Thymus (tissue), 11 donors: ENCODE measurements at regions not wholly inside any gene's neighbourhood (a gene's known extent, or its start where the extent isn't known, plus 50 kb on each side); places are given as distances from the start of the nearest gene placed in this dataset.
"Not testable (repeated sequence)": the region's sequence is repeated elsewhere in the genome, so short reads cannot be mapped to it uniquely, and the experiment has no call there.

Experiments
- DNase-seq, 9 donors: peaks; one replicate each; pipeline ENCODE4 v3.0.0-alpha.2; 2013; ENCODE audit warnings: low spot score in 9 of 9, low read depth in 6 of 9, missing footprints in 1 of 9
- H3K27ac ChIP-seq, 2 donors: one replicate each; pipeline ENCODE4 v1.5.1; 2013; ENCODE audit warnings: control low read depth in 1 of 2, low read depth in 1 of 2, low read length in 1 of 2, mild to moderate bottlenecking in 1 of 2, moderate library complexity in 1 of 2
- H3K27me3 ChIP-seq, 2 donors: one replicate each; pipeline ENCODE4 v1.5.1; 2013; ENCODE audit warnings: low read length in 1 of 2; ENCODE audit not compliant: control insufficient read depth in 2 of 2, insufficient read depth in 1 of 2
- H3K36me3 ChIP-seq, 2 donors: one replicate each; pipeline ENCODE4 v1.5.1; 2013; ENCODE audit warnings: low read length in 1 of 2, mild to moderate bottlenecking in 1 of 2, moderate library complexity in 1 of 2; ENCODE audit not compliant: control insufficient read depth in 2 of 2, insufficient read depth in 2 of 2
- H3K4me1 ChIP-seq, 2 donors: one replicate each; pipeline ENCODE4 v1.5.1; 2013; ENCODE audit warnings: low read length in 2 of 2; ENCODE audit not compliant: control insufficient read depth in 2 of 2, insufficient read depth in 2 of 2
- H3K4me3 ChIP-seq, 2 donors: one replicate each; pipeline ENCODE4 v1.5.1; 2013; ENCODE audit warnings: low read length in 2 of 2, control low read depth in 1 of 2, mild to moderate bottlenecking in 1 of 2
- H3K9me3 ChIP-seq, 2 donors: one replicate each; pipeline ENCODE4 v1.5.1; 2013; ENCODE audit warnings: low read length in 1 of 2, mild to moderate bottlenecking in 1 of 2; ENCODE audit not compliant: control insufficient read depth in 2 of 2, insufficient read depth in 1 of 2
- WGBS: extraction: QIAGEN DNeasy Blood & Tissue Kit; methylation state at CpG from one replicate; pipeline ENCODE4 v1.1.7; 2013; 5-methylcytosine and 5-hydroxymethylcytosine counted together
- donor health status: healthy.

DNA sequence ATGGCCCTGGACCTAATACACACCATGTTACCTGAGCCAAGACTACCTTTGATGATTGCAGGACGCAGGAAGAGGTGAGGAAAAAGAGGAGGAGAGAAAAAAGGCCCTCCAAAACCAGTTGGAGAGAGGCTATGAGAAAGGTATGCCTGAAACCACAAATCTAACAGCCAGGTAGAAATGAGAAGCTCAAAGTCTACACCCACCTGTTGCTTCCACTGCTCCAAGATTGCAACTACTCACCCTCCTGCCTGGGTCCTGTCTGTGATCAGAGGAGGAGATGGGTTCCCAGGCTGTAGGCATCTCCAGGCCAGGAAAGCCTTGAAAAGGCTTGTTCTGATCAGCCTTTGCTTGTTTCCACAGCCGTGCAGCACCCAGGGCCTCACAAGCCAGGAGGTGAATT, 307.8 kb upstream of the USP24 start:
- Histone ChIP-seq H3K27me3 (peaks cover 0 to 2% of the 10 kb centered on the region in 2 donors), H3K4me1 (peaks cover 0 to 2% of the 10 kb centered on the region in 2 donors), H3K4me3 (no peak overlapping the region), H3K9me3 (no peaks in the 10 kb centered on the region), H3K36me3 (no peaks in the 10 kb centered on the region), H3K27ac (no peak overlapping the region)
- DNase-seq, result no peak
- WGBS, result 95% methylated on average over 2 of the region's 2 CpGs

DNA sequence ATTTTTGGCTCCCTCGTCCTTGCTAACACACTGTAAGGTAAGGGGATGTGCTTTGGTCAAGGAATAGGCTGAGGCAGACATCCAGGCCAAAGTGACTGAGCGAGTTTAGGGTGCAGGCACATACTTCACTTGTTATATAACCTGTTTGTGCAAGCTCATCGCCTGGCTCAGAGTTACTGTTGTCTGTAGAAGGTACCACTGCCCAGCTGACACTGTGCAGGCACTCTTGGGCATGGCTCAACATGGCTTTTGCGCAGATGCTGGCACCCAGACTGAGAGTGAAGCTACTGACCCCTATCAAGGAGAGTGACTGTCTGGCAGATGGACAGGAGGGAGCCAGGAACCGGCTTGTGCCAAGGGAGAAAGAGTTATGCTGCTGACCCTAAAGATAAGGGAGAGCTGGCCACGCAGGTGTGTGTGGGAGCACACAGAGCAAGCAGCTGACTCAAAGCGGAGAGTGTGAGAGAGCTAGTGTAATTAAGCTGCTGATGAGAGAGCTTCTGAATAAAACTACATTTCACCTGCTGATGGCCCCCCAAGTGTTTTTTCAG, 307.3 kb upstream of the USP24 start:
- H3K27me3 ChIP-seq, result peaks cover 0 to 2% of the 10 kb centered on the region in 2 donors
- no peak for DNase-seq
- H3K4me3 ChIP-seq, result no peak overlapping the region
- 80% methylated on average over 7 of the region's 7 CpGs for WGBS
- H3K4me1 ChIP-seq, result peaks cover 0 to 2% of the 10 kb centered on the region in 2 donors
- H3K9me3 ChIP-seq, result no peaks in the 10 kb centered on the region
- no peaks in the 10 kb centered on the region for H3K36me3 ChIP-seq
- no peak overlapping the region for H3K27ac ChIP-seq

DNA sequence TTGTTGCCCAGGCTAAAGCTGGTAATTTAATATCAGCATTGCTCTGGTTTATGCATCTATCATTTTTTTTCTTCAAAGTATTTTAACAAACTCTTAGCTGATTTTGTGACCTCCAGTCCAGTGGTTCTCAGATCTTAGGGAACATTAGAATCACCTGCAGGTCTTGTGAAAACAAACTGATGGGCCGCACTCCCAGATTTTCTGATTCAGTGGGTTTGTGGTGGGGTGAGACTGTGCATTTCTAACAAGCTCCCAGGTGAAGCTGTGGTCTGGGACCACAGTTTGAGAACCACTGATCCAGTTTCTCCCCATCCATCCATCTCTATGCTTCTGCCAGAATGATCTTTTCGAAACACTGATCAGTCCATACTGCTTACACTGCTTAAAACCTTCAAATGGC, 305.7 kb upstream of the USP24 start:
- no peaks in the 10 kb centered on the region for H3K36me3 ChIP-seq
- H3K9me3 ChIP-seq, result no peaks in the 10 kb centered on the region
- no peak for DNase-seq
- H3K4me1 ChIP-seq, result peaks cover 0 to 2% of the 10 kb centered on the region in 2 donors
- H3K4me3 ChIP-seq, result no peak overlapping the region
- H3K27me3 ChIP-seq, result peaks cover 0 to 5% of the 10 kb centered on the region in 2 donors
- no peak overlapping the region for H3K27ac ChIP-seq
- 84% methylated on average over 2 of the region's 2 CpGs for WGBS

DNA sequence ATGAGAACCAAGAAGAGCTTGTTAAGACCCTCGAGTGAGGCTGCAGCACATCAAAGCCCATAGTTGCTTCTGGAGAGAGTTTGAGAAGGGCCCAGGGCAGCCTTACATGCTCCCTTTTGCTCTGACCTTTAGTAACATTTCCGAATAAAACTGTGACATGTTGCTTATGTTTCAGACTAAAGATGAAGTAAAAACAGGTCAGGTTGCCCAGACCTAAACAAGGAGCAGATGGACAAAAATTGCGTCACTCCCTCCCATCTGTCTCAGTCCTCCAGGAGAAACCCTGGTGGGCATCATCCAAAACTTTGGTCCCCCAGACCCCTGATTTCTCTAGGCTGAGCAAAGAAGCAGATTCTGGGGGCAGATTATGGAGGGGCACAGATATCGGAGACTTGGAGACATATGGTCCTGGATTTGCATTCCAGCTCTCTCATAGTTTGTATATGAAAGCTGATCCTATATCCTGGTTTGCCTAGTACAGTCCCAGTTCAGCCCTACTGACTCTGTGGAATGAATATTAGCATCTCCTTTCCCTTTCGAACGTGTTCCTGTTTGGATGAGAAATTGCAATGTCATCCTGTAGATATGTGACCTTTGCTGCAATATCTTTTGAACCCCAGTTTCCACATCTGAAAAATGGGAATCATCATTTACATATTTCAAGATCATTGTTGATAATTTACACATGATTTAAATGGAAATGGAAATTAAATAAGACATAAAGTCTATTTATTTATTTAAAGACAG, 304.9 kb upstream of the USP24 start:
- no peak overlapping the region for H3K4me3 ChIP-seq
- 86% methylated on average over 6 of the region's 6 CpGs for whole genome bisulfite sequencing
- no peaks in the 10 kb centered on the region for H3K9me3 ChIP-seq
- H3K36me3 ChIP-seq, result no peaks in the 10 kb centered on the region
- peaks cover 0 to 5% of the 10 kb centered on the region in 2 donors for H3K27me3 ChIP-seq
- DNase-seq, result no peak
- H3K4me1 ChIP-seq, result peaks cover 0 to 2% of the 10 kb centered on the region in 2 donors
- no peak overlapping the region for H3K27ac ChIP-seq

DNA sequence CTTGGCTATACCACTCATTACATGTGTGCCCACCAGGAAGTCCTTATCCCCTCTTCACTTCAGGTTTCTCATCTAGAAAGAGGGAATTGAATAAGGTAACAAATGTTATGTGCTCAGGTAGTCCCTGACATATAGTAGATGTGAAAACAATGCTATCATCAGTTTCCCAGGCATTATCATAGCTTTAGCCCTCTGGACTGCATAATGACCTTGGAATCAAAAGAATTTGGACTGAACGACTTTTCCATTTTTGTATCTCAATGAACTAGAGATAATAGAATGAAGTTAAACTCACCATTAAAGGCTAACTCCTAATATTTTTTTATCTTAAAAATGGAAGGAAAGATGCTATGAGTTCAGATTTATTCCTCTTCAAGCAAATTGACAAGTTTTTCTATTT, 304.1 kb upstream of the USP24 start:
- WGBS, result 93% methylated on average over 1 of the region's 1 CpG
- peaks cover 0 to 2% of the 10 kb centered on the region in 2 donors for H3K4me1 ChIP-seq
- no peak for DNase-seq
- H3K27me3 ChIP-seq, result peaks cover 0 to 5% of the 10 kb centered on the region in 2 donors
- no peak overlapping the region for H3K27ac ChIP-seq
- H3K36me3 ChIP-seq, result no peaks in the 10 kb centered on the region
- H3K4me3 ChIP-seq, result no peak overlapping the region
- no peaks in the 10 kb centered on the region for H3K9me3 ChIP-seq

DNA sequence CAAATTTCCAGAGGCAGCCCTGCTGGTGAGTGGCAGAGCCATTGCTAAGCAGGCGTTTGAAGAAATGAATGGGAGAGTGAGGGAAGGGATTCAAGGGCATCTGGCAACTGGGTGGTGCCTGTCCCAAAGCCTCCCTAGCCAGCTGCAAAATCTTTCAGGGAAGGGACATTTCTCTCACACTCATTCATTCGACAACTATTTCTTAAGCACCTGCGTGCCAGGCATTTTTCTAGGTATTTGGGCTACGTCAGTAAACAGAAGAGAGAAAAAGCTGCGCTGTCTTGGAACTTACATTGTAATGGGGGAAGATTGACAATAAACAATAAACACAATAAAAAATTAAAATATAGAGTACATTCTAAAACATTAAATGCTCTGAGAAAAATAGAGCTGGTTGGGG, 301.9 kb upstream of the USP24 start:
- 98% methylated on average over 5 of the region's 5 CpGs for WGBS
- H3K27ac ChIP-seq, result no peak overlapping the region
- no peaks in the 10 kb centered on the region for H3K9me3 ChIP-seq
- peaks cover 0 to 5% of the 10 kb centered on the region in 2 donors for H3K27me3 ChIP-seq
- peaks cover 0 to 2% of the 10 kb centered on the region in 2 donors for H3K4me1 ChIP-seq
- H3K4me3 ChIP-seq, result no peak overlapping the region
- DNase-seq, result no peak
- no peaks in the 10 kb centered on the region for H3K36me3 ChIP-seq

DNA sequence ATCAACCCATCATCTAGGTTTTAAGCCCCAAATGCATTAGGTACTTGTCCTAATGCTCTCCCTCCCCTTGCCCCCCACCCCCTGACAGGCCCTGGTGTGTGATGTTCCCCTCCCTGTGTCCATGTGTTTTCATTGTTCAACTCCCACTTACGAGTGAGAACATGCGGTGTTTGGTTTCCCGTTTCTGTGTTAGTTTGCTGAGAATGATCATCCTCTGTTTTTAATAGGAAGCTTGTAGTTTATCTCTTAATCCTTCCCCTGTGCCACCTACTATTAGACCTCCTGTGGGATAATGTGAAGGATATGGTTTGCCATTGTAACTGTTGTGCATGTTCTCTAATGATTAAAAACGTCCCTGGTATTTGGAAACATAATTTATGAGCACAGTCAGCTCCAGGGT, 299.4 kb upstream of the USP24 start:
- not testable (repeated sequence) for H3K27ac ChIP-seq, H3K36me3 ChIP-seq, DNase-seq, H3K4me3 ChIP-seq, H3K27me3 ChIP-seq, H3K4me1 ChIP-seq, H3K9me3 ChIP-seq
- WGBS, result 76% methylated on average over 4 of the region's 4 CpGs

DNA sequence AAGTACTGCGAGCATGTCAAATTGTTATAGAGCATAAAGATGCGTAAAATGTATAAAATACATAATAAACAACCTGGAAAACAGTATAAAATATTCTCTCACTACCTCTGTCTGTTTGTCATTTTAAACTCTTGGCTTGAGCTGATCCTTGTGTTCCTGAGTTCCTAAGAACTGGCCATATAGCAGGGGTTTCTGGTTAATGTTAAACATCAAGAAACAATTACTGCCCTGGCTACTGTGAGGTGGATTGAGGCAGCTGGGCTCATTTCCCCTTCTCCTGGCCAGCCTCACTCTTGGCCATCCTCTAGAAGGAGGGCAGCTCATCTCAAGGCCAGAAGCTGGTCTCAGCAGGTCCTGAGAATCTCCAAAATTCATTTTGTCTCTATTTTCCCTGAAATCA, 297.3 kb upstream of the USP24 start:
- Histone ChIP-seq H3K27me3 (peaks cover under 1 to 5% of the 10 kb centered on the region in 2 donors), H3K36me3 (no peaks in the 10 kb centered on the region), H3K4me1 (no peaks in the 10 kb centered on the region), H3K4me3 (no peak overlapping the region), H3K27ac (no peak overlapping the region), H3K9me3 (no peaks in the 10 kb centered on the region)
- WGBS, result 98% methylated on average over 2 of the region's 2 CpGs
- DNase-seq, result no peak

DNA sequence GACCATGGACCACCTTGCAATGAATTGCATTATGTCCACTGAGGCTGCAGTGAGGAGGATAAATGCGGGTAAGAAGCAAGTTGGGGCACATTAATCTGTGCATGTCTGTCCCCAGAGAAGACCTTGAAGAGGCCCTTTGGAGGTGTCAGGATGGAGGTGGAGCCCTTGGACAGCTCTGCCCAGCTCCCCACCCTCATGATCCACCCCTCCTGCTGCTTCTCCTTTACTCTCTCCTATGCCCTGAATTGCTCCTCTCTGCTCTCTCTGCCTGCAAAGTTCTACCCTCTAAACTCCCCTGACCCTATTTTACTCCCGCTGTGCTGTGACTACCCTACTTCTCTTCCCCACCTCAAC, 292.4 kb upstream of the USP24 start:
- no peak overlapping the region for H3K4me3 ChIP-seq
- H3K36me3 ChIP-seq, result no peaks in the 10 kb centered on the region
- no peak overlapping the region for H3K27ac ChIP-seq
- WGBS, result 94% methylated on average over 2 of the region's 2 CpGs
- DNase-seq, result no peak
- peaks cover 3 to 22% of the 10 kb centered on the region in 2 donors for H3K27me3 ChIP-seq
- H3K4me1 ChIP-seq, result no peaks in the 10 kb centered on the region
- H3K9me3 ChIP-seq, result no peaks in the 10 kb centered on the region
